SK-N-SH treated with all-trans-retinoic acid at 6 μM for 48 hours (cell line): ENCODE measurements at regions not wholly inside any gene's neighbourhood (a gene's known extent, or its start where the extent isn't known, plus 50 kb on each side); places are given as distances from the start of the nearest gene placed in this dataset.

Experiments
- ATAC-seq: fragments of 200-7000 bp; cut with Tn5 transposase; 3 replicates; pipeline ENCODE4 v1.9.1; 2020; ENCODE audit warnings: mild to moderate bottlenecking, moderate library complexity
- ARNTL ChIP-seq: fragments of 450-650 bp; formaldehyde crosslinking; IDR thresholded peaks from 2 replicates; pipeline ENCODE4 v1.5.0; 2020; ENCODE audit warnings: low read depth, mild to moderate bottlenecking, moderate library complexity, borderline replicate concordance
- BACH2 ChIP-seq: fragments of 250-450 bp; sonication (Bioruptor Pico); IDR thresholded peaks from 2 replicates; pipeline ENCODE4 v1.9.0; 2021; ENCODE audit warnings: mild to moderate bottlenecking, borderline replicate concordance
- CSDC2 ChIP-seq: fragments of 250-450 bp; sonication (Bioruptor Pico); IDR thresholded peaks from 2 replicates; pipeline ENCODE4 v1.5.0; 2020; ENCODE audit warnings: mild to moderate bottlenecking, moderate library complexity
- ESRRG ChIP-seq: fragments of 250-450 bp; sonication (Bioruptor Pico); IDR thresholded peaks from 2 replicates; pipeline ENCODE4 v1.6.1; 2021; ENCODE audit warnings: mild to moderate bottlenecking
- GLIS3 ChIP-seq: fragments of 250-450 bp; sonication (Bioruptor Pico); IDR thresholded peaks from 2 replicates; pipeline ENCODE4 v1.5.0; 2020; ENCODE audit warnings: mild to moderate bottlenecking, moderate library complexity
- ISL1 ChIP-seq: fragments of 250-450 bp; sonication (Bioruptor Pico); IDR thresholded peaks from 2 replicates; pipeline ENCODE4 v2.1.2; 2022; ENCODE audit warnings: mild to moderate bottlenecking, moderate library complexity
- OSR1 ChIP-seq: fragments of 250-450 bp; sonication (Bioruptor Pico); IDR thresholded peaks from 2 replicates; pipeline ENCODE4 v1.8.0; 2022; ENCODE audit warnings: moderate library complexity, mild to moderate bottlenecking, inconsistent platforms
- PPARA ChIP-seq: fragments of 250-450 bp; sonication (Bioruptor Pico); IDR thresholded peaks from 2 replicates; pipeline ENCODE4 v1.5.0; 2020; ENCODE audit warnings: mild to moderate bottlenecking, borderline replicate concordance
- RARB ChIP-seq: fragments of 250-450 bp; sonication (Bioruptor Pico); IDR thresholded peaks from 2 replicates; pipeline ENCODE4 v1.8.0; 2021; ENCODE audit warnings: mild to moderate bottlenecking, moderate library complexity
- SNAI2 ChIP-seq: fragments of 250-450 bp; sonication (Bioruptor Pico); IDR thresholded peaks from 2 replicates; pipeline ENCODE4 v1.5.0; 2020; ENCODE audit warnings: mild to moderate bottlenecking, moderate library complexity
- TCF4 ChIP-seq: fragments of 250-450 bp; sonication (Bioruptor Pico); IDR thresholded peaks from 2 replicates; pipeline ENCODE4 v1.8.0; 2021; ENCODE audit warnings: mild to moderate bottlenecking, moderate library complexity, borderline replicate concordance
- TOX ChIP-seq: fragments of 250-450 bp; sonication (Bioruptor Pico); IDR thresholded peaks from 2 replicates; pipeline ENCODE4 v1.8.0; 2021; ENCODE audit warnings: mild to moderate bottlenecking, moderate library complexity, borderline replicate concordance
- ZC3H10 ChIP-seq: fragments of 250-450 bp; sonication (Bioruptor Pico); IDR thresholded peaks from 2 replicates; pipeline ENCODE4 v1.5.1; 2021; ENCODE audit warnings: mild to moderate bottlenecking, moderate library complexity
- ZFP3 ChIP-seq: fragments of 250-450 bp; sonication (Bioruptor Pico); IDR thresholded peaks from 2 replicates; pipeline ENCODE4 v1.5.0; 2020; ENCODE audit warnings: mild to moderate bottlenecking, moderate library complexity
- ZFP30 ChIP-seq: fragments of 450-650 bp; formaldehyde crosslinking; IDR thresholded peaks from 2 replicates; pipeline ENCODE4 v1.5.0; 2022; ENCODE audit warnings: mild to moderate bottlenecking, moderate library complexity
- ZNF565 ChIP-seq: fragments of 450-650 bp; formaldehyde crosslinking; conservative IDR thresholded peaks from 2 replicates; pipeline ENCODE4 v1.5.0; 2020; ENCODE audit warnings: low read depth, mild to moderate bottlenecking, moderate library complexity
- ZNF70 ChIP-seq: fragments of 450-650 bp; formaldehyde crosslinking; IDR thresholded peaks from 2 replicates; pipeline ENCODE4 v1.5.0; 2020; ENCODE audit warnings: mild to moderate bottlenecking, moderate library complexity
- ZNF8 ChIP-seq: fragments of 450-650 bp; formaldehyde crosslinking; IDR thresholded peaks from 2 replicates; pipeline ENCODE4 v1.5.0; 2020; ENCODE audit warnings: mild to moderate bottlenecking, moderate library complexity
- TF ChIP-seq, protein P1 (sequence below): fragments of 250-450 bp; sonication (Bioruptor Pico); IDR thresholded peaks from 2 replicates; pipeline ENCODE4 v1.5.1; 2021; ENCODE audit warnings: mild to moderate bottlenecking, moderate library complexity
- TF ChIP-seq, protein P2 (sequence below): fragments of 250-450 bp; sonication (Bioruptor Pico); IDR thresholded peaks from 2 replicates; pipeline ENCODE4 v1.5.1; 2020; ENCODE audit warnings: low read depth, mild to moderate bottlenecking, moderate library complexity
- TF ChIP-seq, protein P3 (sequence below): fragments of 250-450 bp; sonication (Bioruptor Pico); IDR thresholded peaks from 2 replicates; pipeline ENCODE4 v1.8.0; 2021; ENCODE audit warnings: low read depth, mild to moderate bottlenecking, moderate library complexity, borderline replicate concordance
- TF ChIP-seq, protein P4 (sequence below): fragments of 250-450 bp; sonication (Bioruptor Pico); IDR thresholded peaks from 2 replicates; pipeline ENCODE4 v1.5.0; 2020; ENCODE audit warnings: mild to moderate bottlenecking, moderate library complexity

DNA sequence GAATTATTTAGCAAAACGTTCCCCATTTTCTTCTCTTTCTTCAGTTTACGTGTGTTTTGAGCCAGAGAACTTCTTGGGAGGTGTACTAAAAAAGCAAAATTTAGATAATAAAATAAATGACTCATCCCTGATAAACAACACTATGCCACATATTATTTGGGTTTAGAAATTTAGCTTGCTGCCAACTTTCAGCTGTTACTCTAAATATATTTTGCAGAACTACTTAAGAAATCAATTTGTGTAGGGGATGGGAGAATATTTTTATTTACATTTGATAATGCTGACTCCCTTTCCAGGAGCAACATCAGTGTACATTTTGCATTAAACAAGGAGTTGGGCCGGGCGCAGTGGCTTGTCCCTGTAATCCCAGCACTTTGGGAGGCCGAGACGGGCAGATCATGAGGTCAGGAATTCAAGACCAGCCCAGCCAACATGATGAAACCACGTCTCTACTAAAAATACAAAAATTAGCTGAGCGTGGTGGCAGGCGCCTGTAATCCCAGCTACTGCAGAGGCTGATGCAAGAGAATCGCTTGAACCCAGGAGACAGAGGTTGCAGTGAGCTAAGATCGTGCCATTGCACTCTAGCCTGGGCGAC lies 151.4 kb upstream of the ZRANB2 start:
- no peak for TF ChIP-seq ISL1 (CRISPR knock-in tag)

DNA sequence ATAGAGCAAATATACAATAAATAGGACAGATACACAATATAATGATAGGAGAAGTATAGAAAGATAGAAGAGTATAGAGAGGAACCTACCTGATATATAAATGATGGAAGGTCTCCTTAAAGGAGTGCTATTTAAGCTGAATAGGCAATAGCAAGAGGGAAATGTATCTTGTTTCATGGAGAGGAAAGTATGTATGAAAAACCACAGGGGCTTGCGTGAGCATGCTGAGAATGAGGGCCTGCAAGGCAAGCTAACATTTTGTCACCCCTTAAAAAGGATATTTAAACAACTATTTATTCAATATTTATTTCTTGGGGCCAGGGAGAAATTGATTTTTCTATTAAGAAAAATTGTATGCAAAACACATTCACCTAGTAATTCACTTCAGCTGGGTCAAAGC lies 150.9 kb upstream of the ZRANB2 start:
- no peak for ATAC-seq

More for the DNA sequence above, 151.4 kb upstream of the ZRANB2 start:
- ATAC-seq = no peak

DNA sequence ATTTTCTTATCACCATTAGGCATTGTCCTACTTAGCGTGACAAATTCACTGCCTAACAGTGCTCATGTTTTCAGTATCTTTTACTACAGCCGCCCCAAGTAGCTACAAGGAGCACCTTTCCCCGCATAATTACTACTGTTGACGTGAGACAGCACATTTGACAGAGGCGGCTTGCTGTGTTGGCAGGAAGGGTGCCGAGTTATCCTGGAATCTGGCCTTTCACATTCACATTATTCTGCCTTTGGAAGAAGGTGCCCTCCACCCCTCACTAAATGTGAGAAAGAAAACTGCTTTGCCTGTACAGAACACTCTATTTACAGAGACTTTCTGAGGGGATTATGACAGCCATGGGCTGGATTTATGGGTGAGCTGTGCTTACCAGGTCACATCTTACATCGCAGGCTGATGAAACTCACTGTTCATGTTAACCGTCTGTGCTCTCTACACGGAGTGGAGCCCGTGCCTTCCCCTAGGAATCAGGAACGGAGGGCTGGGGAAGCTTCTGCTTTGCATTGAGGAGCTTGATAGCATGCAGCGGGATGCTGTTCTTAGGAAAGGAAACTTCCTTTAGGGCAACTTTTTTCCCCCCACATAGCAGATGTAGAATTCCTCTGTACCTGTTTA lies 148.0 kb upstream of the ZRANB2 start:
- ATAC-seq = no peak
- no peak for TF ChIP-seq ZNF70 (CRISPR knock-in tag)
- TF ChIP-seq TOX (CRISPR knock-in tag) = no peak
- TF ChIP-seq ARNTL (CRISPR knock-in tag) = no peak
- TF ChIP-seq ESRRG (CRISPR knock-in tag) = no peak
- TF ChIP-seq, protein P1, sequence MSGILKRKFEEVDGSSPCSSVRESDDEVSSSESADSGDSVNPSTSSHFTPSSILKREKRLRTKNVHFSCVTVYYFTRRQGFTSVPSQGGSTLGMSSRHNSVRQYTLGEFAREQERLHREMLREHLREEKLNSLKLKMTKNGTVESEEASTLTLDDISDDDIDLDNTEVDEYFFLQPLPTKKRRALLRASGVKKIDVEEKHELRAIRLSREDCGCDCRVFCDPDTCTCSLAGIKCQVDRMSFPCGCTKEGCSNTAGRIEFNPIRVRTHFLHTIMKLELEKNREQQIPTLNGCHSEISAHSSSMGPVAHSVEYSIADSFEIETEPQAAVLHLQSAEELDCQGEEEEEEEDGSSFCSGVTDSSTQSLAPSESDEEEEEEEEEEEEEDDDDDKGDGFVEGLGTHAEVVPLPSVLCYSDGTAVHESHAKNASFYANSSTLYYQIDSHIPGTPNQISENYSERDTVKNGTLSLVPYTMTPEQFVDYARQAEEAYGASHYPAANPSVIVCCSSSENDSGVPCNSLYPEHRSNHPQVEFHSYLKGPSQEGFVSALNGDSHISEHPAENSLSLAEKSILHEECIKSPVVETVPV (CRISPR knock-in tag) = no peak
- TF ChIP-seq, protein P2, sequence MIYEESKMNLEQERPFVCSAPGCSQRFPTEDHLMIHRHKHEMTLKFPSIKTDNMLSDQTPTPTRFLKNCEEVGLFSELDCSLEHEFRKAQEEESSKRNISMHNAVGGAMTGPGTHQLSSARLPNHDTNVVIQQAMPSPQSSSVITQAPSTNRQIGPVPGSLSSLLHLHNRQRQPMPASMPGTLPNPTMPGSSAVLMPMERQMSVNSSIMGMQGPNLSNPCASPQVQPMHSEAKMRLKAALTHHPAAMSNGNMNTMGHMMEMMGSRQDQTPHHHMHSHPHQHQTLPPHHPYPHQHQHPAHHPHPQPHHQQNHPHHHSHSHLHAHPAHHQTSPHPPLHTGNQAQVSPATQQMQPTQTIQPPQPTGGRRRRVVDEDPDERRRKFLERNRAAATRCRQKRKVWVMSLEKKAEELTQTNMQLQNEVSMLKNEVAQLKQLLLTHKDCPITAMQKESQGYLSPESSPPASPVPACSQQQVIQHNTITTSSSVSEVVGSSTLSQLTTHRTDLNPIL (CRISPR knock-in tag) = no peak
- TF ChIP-seq CSDC2 (CRISPR knock-in tag) = no peak
- TF ChIP-seq SNAI2 (CRISPR knock-in tag) = no peak
- TF ChIP-seq, protein P3, sequence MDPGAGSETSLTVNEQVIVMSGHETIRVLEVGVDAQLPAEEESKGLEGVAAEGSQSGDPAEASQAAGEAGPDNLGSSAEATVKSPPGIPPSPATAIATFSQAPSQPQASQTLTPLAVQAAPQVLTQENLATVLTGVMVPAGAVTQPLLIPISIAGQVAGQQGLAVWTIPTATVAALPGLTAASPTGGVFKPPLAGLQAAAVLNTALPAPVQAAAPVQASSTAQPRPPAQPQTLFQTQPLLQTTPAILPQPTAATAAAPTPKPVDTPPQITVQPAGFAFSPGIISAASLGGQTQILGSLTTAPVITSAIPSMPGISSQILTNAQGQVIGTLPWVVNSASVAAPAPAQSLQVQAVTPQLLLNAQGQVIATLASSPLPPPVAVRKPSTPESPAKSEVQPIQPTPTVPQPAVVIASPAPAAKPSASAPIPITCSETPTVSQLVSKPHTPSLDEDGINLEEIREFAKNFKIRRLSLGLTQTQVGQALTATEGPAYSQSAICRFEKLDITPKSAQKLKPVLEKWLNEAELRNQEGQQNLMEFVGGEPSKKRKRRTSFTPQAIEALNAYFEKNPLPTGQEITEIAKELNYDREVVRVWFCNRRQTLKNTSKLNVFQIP (CRISPR knock-in tag) = no peak
- no peak for TF ChIP-seq ZNF8 (CRISPR knock-in tag)
- no peak for TF ChIP-seq GLIS3 (CRISPR knock-in tag)
- no peak for TF ChIP-seq TCF4 (CRISPR knock-in tag)
- TF ChIP-seq ZFP30 (CRISPR knock-in tag) = no peak
- TF ChIP-seq, all 23 proteins: peak for 0

More for the DNA sequence above, 150.9 kb upstream of the ZRANB2 start:
- TF ChIP-seq, protein P2 (CRISPR knock-in tag) = no peak
- TF ChIP-seq ZNF565 (no peak), ZC3H10 (CRISPR knock-in tag) (no peak), ZNF8 (CRISPR knock-in tag) (no peak), ZNF70 (CRISPR knock-in tag) (no peak), ISL1 (CRISPR knock-in tag) (no peak), PPARA (no peak), ESRRG (CRISPR knock-in tag) (no peak), SNAI2 (CRISPR knock-in tag) (no peak), BACH2 (CRISPR knock-in tag) (no peak), RARB (no peak), TOX (CRISPR knock-in tag) (no peak), OSR1 (CRISPR knock-in tag) (no peak), GLIS3 (CRISPR knock-in tag) (no peak), ZFP3 (CRISPR knock-in tag) (no peak), TCF4 (CRISPR knock-in tag) (no peak)
- TF ChIP-seq, protein P1 (CRISPR knock-in tag) = no peak
- TF ChIP-seq, protein P4, sequence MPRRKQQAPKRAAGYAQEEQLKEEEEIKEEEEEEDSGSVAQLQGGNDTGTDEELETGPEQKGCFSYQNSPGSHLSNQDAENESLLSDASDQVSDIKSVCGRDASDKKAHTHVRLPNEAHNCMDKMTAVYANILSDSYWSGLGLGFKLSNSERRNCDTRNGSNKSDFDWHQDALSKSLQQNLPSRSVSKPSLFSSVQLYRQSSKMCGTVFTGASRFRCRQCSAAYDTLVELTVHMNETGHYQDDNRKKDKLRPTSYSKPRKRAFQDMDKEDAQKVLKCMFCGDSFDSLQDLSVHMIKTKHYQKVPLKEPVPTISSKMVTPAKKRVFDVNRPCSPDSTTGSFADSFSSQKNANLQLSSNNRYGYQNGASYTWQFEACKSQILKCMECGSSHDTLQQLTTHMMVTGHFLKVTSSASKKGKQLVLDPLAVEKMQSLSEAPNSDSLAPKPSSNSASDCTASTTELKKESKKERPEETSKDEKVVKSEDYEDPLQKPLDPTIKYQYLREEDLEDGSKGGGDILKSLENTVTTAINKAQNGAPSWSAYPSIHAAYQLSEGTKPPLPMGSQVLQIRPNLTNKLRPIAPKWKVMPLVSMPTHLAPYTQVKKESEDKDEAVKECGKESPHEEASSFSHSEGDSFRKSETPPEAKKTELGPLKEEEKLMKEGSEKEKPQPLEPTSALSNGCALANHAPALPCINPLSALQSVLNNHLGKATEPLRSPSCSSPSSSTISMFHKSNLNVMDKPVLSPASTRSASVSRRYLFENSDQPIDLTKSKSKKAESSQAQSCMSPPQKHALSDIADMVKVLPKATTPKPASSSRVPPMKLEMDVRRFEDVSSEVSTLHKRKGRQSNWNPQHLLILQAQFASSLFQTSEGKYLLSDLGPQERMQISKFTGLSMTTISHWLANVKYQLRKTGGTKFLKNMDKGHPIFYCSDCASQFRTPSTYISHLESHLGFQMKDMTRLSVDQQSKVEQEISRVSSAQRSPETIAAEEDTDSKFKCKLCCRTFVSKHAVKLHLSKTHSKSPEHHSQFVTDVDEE (CRISPR knock-in tag) = no peak
- TF ChIP-seq, protein P3 (CRISPR knock-in tag) = no peak
